IMR-90 (cell line): ENCODE measurements at regions not wholly inside any gene's neighbourhood (a gene's known extent, or its start where the extent isn't known, plus 50 kb on each side); places are given as distances from the start of the nearest gene placed in this dataset.
"Not testable (repeated sequence)": the region's sequence is repeated elsewhere in the genome, so short reads cannot be mapped to it uniquely, and the experiment has no call there.

Experiments
- MAFK ChIP-seq: IDR thresholded peaks from 2 replicates; pipeline ENCODE4 v1.6.1; 2012; ENCODE audit warnings: low read depth, low read length, improper control_type of control experiment
- MXI1 ChIP-seq: IDR thresholded peaks from 2 replicates; pipeline ENCODE4 v1.6.1; 2012; ENCODE audit warnings: low read depth, mild to moderate bottlenecking, low read length, moderate library complexity, borderline replicate concordance
- POLR2A ChIP-seq: IDR thresholded peaks from 2 replicates; pipeline ENCODE4 v1.6.1; 2012; ENCODE audit warnings: mild to moderate bottlenecking, low read depth, low read length
- RFX5 ChIP-seq: IDR thresholded peaks from 2 replicates; pipeline ENCODE4 v1.8.0; 2012; ENCODE audit warnings: low read depth, mild to moderate bottlenecking, low read length, moderate library complexity
- TF ChIP-seq, protein P1 (sequence below): fragments of 150-350 bp; IDR thresholded peaks from 2 replicates; pipeline ENCODE4 v1.6.1; 2017; ENCODE audit warnings: mild to moderate bottlenecking, antibody characterized with exemption, low read length, low read depth
- TF ChIP-seq, protein P2 (sequence below): conservative IDR thresholded peaks from 2 replicates; pipeline ENCODE4 v1.5.1; 2012; ENCODE audit warnings: mild to moderate bottlenecking, low read depth, low read length, improper control_type of control experiment

DNA sequence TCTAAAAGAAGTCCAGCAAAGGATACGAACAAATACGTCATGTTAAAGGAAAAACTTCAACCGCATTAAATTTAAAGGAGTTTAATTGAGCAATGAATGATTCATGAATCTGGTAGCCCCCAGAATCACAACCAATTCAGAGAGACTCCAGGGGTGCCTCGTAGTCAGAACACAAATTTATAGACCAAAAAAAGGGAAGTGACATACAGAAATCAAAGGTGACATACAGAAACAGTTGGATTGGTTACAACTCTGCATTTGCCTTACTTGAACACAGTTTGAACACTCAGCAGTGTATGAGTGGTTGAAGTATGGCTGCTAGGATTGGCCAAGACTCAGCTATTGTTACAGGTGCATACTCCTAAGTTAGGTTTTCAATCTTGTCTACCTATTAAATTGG is 59.5 kb upstream of the SERP2 start:
- TF ChIP-seq, protein P1, sequence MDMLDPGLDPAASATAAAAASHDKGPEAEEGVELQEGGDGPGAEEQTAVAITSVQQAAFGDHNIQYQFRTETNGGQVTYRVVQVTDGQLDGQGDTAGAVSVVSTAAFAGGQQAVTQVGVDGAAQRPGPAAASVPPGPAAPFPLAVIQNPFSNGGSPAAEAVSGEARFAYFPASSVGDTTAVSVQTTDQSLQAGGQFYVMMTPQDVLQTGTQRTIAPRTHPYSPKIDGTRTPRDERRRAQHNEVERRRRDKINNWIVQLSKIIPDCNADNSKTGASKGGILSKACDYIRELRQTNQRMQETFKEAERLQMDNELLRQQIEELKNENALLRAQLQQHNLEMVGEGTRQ = not testable (repeated sequence)
- TF ChIP-seq, protein P2, sequence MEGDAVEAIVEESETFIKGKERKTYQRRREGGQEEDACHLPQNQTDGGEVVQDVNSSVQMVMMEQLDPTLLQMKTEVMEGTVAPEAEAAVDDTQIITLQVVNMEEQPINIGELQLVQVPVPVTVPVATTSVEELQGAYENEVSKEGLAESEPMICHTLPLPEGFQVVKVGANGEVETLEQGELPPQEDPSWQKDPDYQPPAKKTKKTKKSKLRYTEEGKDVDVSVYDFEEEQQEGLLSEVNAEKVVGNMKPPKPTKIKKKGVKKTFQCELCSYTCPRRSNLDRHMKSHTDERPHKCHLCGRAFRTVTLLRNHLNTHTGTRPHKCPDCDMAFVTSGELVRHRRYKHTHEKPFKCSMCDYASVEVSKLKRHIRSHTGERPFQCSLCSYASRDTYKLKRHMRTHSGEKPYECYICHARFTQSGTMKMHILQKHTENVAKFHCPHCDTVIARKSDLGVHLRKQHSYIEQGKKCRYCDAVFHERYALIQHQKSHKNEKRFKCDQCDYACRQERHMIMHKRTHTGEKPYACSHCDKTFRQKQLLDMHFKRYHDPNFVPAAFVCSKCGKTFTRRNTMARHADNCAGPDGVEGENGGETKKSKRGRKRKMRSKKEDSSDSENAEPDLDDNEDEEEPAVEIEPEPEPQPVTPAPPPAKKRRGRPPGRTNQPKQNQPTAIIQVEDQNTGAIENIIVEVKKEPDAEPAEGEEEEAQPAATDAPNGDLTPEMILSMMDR = not testable (repeated sequence)
- not testable (repeated sequence) for TF ChIP-seq POLR2A, RFX5, MXI1, MAFK
